Muscle layer of duodenum (tissue), 2 donors: ENCODE measurements at regions not wholly inside any gene's neighbourhood (a gene's known extent, or its start where the extent isn't known, plus 50 kb on each side); places are given as distances from the start of the nearest gene placed in this dataset.

Source experiments
- H3K27ac ChIP-seq: one replicate; pipeline ENCODE4 v1.7.0; 2013; ENCODE audit warnings: mild to moderate bottlenecking, low read length
- H3K27me3 ChIP-seq: one replicate; pipeline ENCODE4 v1.7.0; 2013; ENCODE audit warnings: low read depth, mild to moderate bottlenecking, control low read depth, low read length
- H3K36me3 ChIP-seq, 2 donors: one replicate each; pipeline ENCODE4 v1.7.0; 2013; ENCODE audit warnings: low read length in 2 of 2, control low read depth in 1 of 2, mild to moderate bottlenecking in 1 of 2; ENCODE audit not compliant: insufficient read depth in 2 of 2, control insufficient read depth in 1 of 2
- H3K4me1 ChIP-seq, 2 donors: one replicate each; pipeline ENCODE4 v1.7.0; 2013; ENCODE audit warnings: low read length in 2 of 2, mild to moderate bottlenecking in 2 of 2, control low read depth in 1 of 2, moderate library complexity in 1 of 2; ENCODE audit not compliant: insufficient read depth in 2 of 2, control insufficient read depth in 1 of 2
- H3K4me3 ChIP-seq, 2 donors: one replicate each; pipeline ENCODE4 v1.7.0; 2013; ENCODE audit warnings: low read length in 2 of 2, low read depth in 1 of 2, mild to moderate bottlenecking in 1 of 2
- H3K9me3 ChIP-seq, 2 donors: one replicate each; pipeline ENCODE4 v1.7.0; 2013; ENCODE audit warnings: low read length in 2 of 2, control low read depth in 1 of 2, mild to moderate bottlenecking in 1 of 2; ENCODE audit not compliant: control insufficient read depth in 1 of 2
- donor health status: healthy.

DNA sequence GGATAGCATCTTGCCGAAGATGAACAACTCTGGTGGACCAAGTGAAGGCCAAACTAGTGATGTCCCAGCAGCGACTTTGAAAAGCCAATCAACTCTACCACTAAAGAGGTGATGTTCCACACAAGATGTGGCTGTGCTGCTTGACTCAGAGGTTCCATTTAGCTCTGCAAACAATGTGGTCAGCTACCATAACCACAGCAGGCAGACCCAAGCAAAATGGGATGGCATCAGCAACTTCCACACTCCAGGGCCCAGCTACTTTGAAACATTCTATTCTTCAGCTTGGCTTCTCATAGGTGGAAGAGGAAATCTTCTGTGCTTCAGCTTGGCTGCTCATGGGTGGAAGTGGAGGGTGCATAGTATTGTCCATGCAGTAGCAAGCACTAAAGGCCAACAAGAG, 70.5 kb downstream of the IRX2 start:
- Histone ChIP-seq H3K27me3 (no peaks in the 10 kb centered on the region), H3K4me1 (no peaks in the 10 kb centered on the region), H3K9me3 (no peaks in the 10 kb centered on the region), H3K27ac (no peak overlapping the region), H3K36me3 (no peaks in the 10 kb centered on the region), H3K4me3 (no peak overlapping the region)

DNA sequence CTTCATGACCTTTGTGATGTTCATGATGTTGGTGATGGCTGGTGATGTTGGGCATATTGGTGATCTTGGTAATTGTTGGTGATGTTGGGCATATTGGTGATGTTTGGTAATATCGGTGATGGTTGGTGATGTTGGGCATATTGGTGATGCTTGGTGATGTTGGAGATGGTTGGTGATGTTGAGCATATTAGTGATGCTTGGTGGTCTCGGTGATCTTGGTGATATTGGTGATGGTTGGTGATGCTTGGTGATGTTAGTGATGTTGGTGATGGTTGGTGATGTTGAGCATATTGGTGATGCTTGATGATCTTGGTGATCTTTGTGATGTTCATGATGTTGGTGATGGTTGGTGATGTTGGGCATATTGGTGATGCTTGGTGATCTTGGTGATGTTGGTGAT, 73.8 kb downstream of the IRX2 start:
- Histone ChIP-seq H3K4me3 (no peak overlapping the region), H3K9me3 (no peaks in the 10 kb centered on the region)

DNA sequence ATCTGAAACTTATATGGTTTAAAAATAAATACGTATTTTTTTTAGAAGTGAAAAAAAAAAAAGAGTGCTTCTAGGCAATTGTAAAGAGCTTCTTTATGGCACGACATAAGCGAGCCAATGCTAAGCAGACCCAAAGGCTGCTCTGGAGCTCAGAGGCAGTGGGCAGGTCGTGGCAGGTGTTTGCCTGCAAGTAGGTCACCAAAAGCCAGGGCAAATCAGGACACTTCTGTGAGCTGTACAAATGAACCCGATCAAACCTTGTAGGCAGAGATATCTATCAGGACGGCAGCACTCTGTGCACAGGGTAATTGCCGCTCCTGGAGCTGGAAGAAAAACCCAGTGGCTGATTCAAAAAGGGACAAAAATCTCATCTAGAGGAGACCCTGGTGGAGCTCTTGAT, 75.9 kb downstream of the IRX2 start:
- no peaks in the 10 kb centered on the region for H3K4me1 ChIP-seq
- no peaks in the 10 kb centered on the region for H3K27me3 ChIP-seq

More for the DNA sequence above, 73.8 kb downstream of the IRX2 start:
- Histone ChIP-seq H3K27me3 (no peaks in the 10 kb centered on the region), H3K4me1 (no peaks in the 10 kb centered on the region), H3K36me3 (no peaks in the 10 kb centered on the region), H3K27ac (no peak overlapping the region)

DNA sequence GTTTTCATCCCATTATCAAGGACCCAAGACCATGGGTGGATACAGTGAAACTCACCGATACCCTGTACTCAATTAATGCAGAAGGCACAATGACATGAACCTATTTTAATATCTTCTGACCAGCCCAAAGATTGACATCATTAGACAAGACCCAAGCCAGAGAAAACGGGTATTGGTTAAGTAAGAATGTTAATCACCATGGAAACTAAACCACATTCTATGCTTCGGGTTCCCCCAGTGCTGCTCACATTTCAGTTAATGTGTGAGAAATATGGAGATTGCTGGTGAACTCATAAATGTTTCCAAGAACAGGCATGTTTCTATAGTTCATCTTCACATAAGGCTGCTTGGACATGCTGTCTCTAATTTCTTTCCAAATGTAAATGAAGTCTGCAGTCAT, 77.0 kb downstream of the IRX2 start:
- H3K4me1 ChIP-seq, result no peaks in the 10 kb centered on the region
- no peak overlapping the region for H3K27ac ChIP-seq
- no peaks in the 10 kb centered on the region for H3K9me3 ChIP-seq
- H3K27me3 ChIP-seq, result no peaks in the 10 kb centered on the region
- no peaks in the 10 kb centered on the region for H3K36me3 ChIP-seq
- H3K4me3 ChIP-seq, result no peak overlapping the region

More for the DNA sequence above, 75.9 kb downstream of the IRX2 start:
- Histone ChIP-seq H3K9me3 (no peaks in the 10 kb centered on the region), H3K4me3 (no peak overlapping the region), H3K27ac (no peak overlapping the region), H3K36me3 (no peaks in the 10 kb centered on the region)

DNA sequence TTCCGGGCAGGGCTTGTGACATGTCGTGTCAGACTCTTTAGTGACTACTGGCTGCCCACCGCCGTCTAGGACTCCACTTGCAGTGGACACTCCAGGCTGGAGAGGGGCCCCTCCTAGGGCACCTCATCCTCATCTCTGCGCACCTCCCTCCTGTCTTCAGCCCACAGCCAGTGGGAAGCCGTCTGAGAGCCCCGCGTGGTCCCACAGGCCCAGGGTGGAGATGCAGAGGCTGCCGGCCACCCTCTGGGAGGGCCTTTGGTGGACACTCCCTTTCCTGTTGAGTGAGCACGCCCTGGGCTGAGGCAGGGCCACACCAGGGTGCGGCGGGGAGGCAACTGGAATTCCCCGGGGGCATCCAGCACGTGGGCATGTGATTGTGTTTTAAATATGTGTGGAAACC, 80.5 kb downstream of the IRX2 start:
- Histone ChIP-seq H3K4me1 (no peaks in the 10 kb centered on the region), H3K27ac (no peak overlapping the region), H3K27me3 (no peaks in the 10 kb centered on the region), H3K36me3 (no peaks in the 10 kb centered on the region), H3K4me3 (no peak overlapping the region), H3K9me3 (no peaks in the 10 kb centered on the region)

DNA sequence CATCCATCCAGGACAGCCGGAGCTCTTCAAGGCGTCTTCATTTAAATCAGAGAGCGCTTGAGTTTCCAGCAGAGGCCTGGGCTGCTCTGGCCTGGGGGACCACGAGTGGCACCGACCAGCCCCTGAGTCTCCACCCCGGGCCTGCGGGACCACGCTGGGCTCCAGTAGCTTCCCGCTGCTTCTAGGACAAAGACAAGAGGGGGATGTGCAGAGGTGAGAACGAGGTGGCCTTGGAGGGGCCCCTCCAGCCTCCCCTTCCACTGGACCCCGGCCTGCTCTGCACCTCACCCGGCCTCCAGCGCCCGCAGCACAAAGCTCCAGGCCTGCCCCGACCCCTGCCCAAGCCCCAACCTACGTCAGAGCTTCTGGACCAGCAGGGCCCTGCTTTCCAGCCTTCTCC, 81.6 kb downstream of the IRX2 start:
- Histone ChIP-seq H3K9me3 (no peaks in the 10 kb centered on the region), H3K4me3 (no peak overlapping the region), H3K27me3 (no peaks in the 10 kb centered on the region), H3K4me1 (no peaks in the 10 kb centered on the region), H3K36me3 (no peaks in the 10 kb centered on the region), H3K27ac (no peak overlapping the region)

DNA sequence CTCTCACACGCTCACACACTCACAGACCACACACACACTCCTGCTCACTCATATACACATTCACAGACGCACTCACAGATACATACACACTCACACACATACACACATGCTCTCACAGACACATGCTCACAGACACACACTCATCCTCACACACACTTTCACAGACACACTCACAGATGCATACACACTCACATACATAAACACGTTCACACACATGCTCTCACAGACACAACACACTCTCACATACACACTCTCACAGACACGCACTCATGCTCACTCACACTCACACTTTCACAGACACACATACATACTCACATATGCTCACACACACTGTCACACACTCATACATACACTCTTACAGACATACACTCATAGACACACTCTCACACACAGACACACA, 82.2 kb downstream of the IRX2 start:
- Histone ChIP-seq H3K36me3 (no peaks in the 10 kb centered on the region), H3K27me3 (no peaks in the 10 kb centered on the region), H3K27ac (no peak overlapping the region), H3K4me1 (no peaks in the 10 kb centered on the region), H3K4me3 (no peak overlapping the region), H3K9me3 (no peaks in the 10 kb centered on the region)

DNA sequence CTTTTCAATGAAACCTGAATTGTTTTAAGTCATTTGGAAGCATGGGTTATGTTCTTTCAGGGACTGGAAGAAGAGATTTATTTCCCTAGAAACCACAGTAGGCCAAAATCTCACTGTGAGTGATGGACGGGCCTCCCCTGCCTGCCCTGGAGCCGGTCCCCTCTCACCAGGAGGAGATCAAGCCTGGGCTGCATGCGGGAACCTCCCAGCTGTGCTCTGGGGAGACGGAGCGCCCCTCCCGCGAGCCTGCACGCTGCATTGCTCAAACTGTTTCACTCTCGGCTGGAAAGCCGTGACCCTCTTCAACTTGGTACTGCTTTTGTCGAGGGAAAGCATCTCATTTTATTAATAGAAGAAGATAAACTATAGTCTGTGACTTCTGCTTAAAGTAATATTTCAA, 85.4 kb downstream of the IRX2 start:
- Histone ChIP-seq H3K4me3 (no peak overlapping the region), H3K27ac (no peak overlapping the region), H3K36me3 (no peaks in the 10 kb centered on the region), H3K9me3 (no peaks in the 10 kb centered on the region), H3K27me3 (no peaks in the 10 kb centered on the region), H3K4me1 (no peaks in the 10 kb centered on the region)

DNA sequence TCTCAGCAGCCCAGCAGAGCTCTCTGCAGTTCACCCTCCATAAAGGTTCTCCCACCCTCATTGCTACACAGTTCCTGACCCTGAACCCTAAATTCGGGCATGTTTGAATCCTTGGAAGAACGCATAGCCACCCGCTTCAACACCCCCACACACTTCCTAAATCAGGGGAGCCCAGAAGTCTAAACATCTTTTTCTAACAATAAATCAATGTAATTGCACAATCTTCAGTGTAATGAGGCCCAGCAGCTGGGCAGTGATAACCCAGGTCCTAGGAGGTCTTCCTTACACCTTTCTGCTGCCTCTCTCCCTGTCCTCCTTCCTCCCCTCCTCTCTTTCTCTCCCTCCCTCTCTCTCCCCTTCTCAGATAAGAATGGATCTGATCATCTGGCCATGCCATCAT, 88.0 kb downstream of the IRX2 start:
- Histone ChIP-seq H3K4me3 (no peak overlapping the region), H3K9me3 (no peaks in the 10 kb centered on the region), H3K27me3 (no peaks in the 10 kb centered on the region), H3K27ac (no peak overlapping the region), H3K4me1 (no peaks in the 10 kb centered on the region), H3K36me3 (no peaks in the 10 kb centered on the region)

DNA sequence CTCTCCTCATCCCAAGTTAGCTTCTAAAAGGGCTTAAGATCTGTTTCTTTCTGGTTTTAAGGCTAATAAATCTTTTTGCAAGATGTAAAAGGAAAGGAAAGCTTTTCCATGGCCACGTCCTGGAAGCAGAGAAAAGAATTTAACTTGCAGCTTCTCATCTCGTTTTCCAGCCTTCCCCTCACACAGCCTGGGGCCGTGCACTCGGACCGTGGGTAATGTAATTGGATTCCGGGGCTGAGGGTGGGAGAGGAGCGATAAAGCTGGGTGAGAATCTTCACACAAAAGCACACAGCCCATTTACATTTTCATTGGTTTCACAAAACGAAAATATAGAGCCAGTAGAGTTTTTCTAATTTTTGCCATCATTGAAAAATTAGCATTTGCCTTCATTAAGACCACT, 91.2 kb downstream of the IRX2 start:
- H3K36me3 ChIP-seq, result no peaks in the 10 kb centered on the region
- H3K27me3 ChIP-seq, result no peaks in the 10 kb centered on the region
- no peak overlapping the region for H3K27ac ChIP-seq
- no peaks in the 10 kb centered on the region for H3K4me1 ChIP-seq
- H3K9me3 ChIP-seq, result no peaks in the 10 kb centered on the region
- H3K4me3 ChIP-seq, result no peak overlapping the region

DNA sequence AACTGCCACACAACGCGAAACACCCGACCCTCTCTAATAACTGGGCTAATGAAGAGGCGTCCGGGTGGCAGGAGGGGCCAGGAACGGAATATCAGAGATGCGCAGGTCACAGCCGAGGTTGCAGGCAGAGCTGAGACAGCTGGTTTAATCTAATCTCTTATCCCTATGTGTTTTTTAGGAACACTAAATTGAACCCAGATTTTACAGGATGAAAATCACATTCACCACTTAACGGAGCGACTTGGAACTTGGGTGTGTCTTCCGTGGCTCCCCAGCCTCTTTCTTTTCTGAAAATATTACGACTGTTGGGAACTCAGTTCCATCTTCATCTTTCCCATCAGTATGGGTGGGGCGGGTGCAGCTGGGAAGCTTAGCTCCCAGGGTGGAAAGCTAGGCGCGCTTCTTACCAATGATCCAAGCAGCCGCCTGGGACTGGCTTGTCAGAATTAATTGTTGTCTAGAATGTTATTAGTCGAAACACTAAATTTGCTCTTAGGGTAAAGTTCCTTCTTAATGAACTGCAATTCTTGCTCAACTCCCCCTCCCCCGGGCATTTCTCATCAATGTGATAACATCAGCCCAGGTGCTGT, 92.5 kb downstream of the IRX2 start:
- Histone ChIP-seq H3K9me3 (no peaks in the 10 kb centered on the region), H3K27me3 (no peaks in the 10 kb centered on the region), H3K4me1 (no peaks in the 10 kb centered on the region), H3K27ac (no peak overlapping the region), H3K36me3 (no peaks in the 10 kb centered on the region), H3K4me3 (no peak overlapping the region)

DNA sequence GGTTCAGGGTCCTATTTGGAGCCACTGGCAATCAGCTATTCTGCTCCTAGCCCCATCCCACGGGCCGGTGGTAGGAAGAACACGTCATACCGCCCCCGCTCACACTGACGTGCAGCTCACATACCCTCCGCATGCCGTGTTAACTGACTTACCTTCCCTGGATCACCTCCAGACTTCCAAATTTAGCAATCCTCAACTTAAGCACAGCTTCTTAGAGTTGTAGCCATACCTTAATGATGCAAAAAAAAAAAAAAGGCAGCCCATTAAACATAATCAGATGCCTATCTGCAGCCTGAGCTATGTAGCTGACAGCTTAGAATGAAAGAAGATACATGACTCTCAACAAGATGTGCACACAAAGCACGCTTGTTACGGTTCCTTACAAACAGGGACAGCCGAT, 93.0 kb downstream of the IRX2 start:
- no peak overlapping the region for H3K4me3 ChIP-seq
- H3K9me3 ChIP-seq, result no peaks in the 10 kb centered on the region
- no peaks in the 10 kb centered on the region for H3K27me3 ChIP-seq
- H3K36me3 ChIP-seq, result no peaks in the 10 kb centered on the region
- no peaks in the 10 kb centered on the region for H3K4me1 ChIP-seq
- no peak overlapping the region for H3K27ac ChIP-seq
